ENCODE measurements at regions not wholly inside any gene's neighbourhood (a gene's known extent, or its start where the extent isn't known, plus 50 kb on each side); places are given as distances from the start of the nearest gene placed in this dataset.

GRCh38 chr6:165985281-165985805, 182.3 kb downstream of the TBXT start:
- peak overlapping the region; percentile 12 for H3K4me3 ChIP-seq (ENCODE audit: low read depth, low read length)
- DNase-seq (ENCODE audit: low read depth) = no peak
- TF ChIP-seq CTCF (IDR thresholded peaks at IDR 0.05; ENCODE audit: insufficient read depth, low read depth, low read length) = no peak

GRCh38 chr6:165984729-165985275, 182.8 kb downstream of the TBXT start:
- DNase-seq (ENCODE audit: low read depth) = no peak
- no peak for TF ChIP-seq CTCF (IDR thresholded peaks at IDR 0.05; ENCODE audit: insufficient read depth, low read depth, low read length)
- H3K4me3 ChIP-seq (ENCODE audit: low read depth, low read length) = no peak overlapping the region

GRCh38 chr6:165983112-165984072, 184.3 kb downstream of the TBXT start:
- no peak for TF ChIP-seq CTCF (IDR thresholded peaks at IDR 0.05; ENCODE audit: insufficient read depth, low read depth, low read length)
- DNase-seq (ENCODE audit: low read depth) = peak; percentile 26
- no peak overlapping the region for H3K4me3 ChIP-seq (ENCODE audit: low read depth, low read length)

GRCh38 chr6:165978476-165978875, 189.2 kb downstream of the TBXT start:
- no peak for TF ChIP-seq CTCF (IDR thresholded peaks at IDR 0.05; ENCODE audit: insufficient read depth, low read depth, low read length)
- no peak overlapping the region for H3K4me3 ChIP-seq (ENCODE audit: low read depth, low read length)
- no peak for DNase-seq (ENCODE audit: low read depth)

- no peak for DNase-seq (ENCODE audit: low read depth)
- no peak overlapping the region for H3K4me3 ChIP-seq (ENCODE audit: low read depth, low read length)
- no peak for TF ChIP-seq CTCF (IDR thresholded peaks at IDR 0.05; ENCODE audit: insufficient read depth, low read depth, low read length)
These were observed 191.0 kb downstream of the TBXT start for GRCh38 chr6:165976684-165977083.

- no peak overlapping the region for H3K4me3 ChIP-seq (ENCODE audit: low read depth, low read length)
- no peak for TF ChIP-seq CTCF (IDR thresholded peaks at IDR 0.05; ENCODE audit: insufficient read depth, low read depth, low read length)
- DNase-seq (ENCODE audit: low read depth) = no peak
These were observed 192.8 kb downstream of the TBXT start for GRCh38 chr6:165974817-165975216.

Measured in fibroblast of villous mesenchyme (primary cell).